Memory B cell (primary cell): ENCODE measurements at regions not wholly inside any gene's neighbourhood (a gene's known extent, or its start where the extent isn't known, plus 50 kb on each side); places are given as distances from the start of the nearest gene placed in this dataset.
"Not testable (repeated sequence)": the region's sequence is repeated elsewhere in the genome, so short reads cannot be mapped to it uniquely, and the experiment has no call there.

Source experiments
- ATAC-seq: fragments of 150-1000 bp; cut with Tn5 transposase; 2 replicates; pipeline ENCODE4 v1.10.0; 2021; ENCODE audit warnings: low read depth, mild to moderate bottlenecking, moderate library complexity
- DNase-seq, 2 donors: peaks; one replicate each; pipeline ENCODE4 v3.0.0; 2022; ENCODE audit warnings: low spot score in 2 of 2
- H3K27ac Mint-ChIP-seq: one replicate; pipeline ENCODE4 v1.8.0; 2022; ENCODE audit warnings: mild to moderate bottlenecking, moderate library complexity, mixed read lengths
- H3K27me3 Mint-ChIP-seq: one replicate; pipeline ENCODE4 v1.8.0; 2022; ENCODE audit warnings: mixed read lengths
- H3K36me3 Mint-ChIP-seq: one replicate; pipeline ENCODE4 v1.8.0; 2022; ENCODE audit warnings: mild to moderate bottlenecking, mixed read lengths
- H3K4me1 Mint-ChIP-seq: one replicate; pipeline ENCODE4 v1.8.0; 2022; ENCODE audit warnings: mixed read lengths
- H3K4me3 Mint-ChIP-seq: one replicate; pipeline ENCODE4 v1.8.0; 2022; ENCODE audit warnings: mild to moderate bottlenecking, moderate library complexity, mixed read lengths
- H3K9me3 Mint-ChIP-seq: one replicate; pipeline ENCODE4 v1.8.0; 2022; ENCODE audit warnings: mixed read lengths

DNA sequence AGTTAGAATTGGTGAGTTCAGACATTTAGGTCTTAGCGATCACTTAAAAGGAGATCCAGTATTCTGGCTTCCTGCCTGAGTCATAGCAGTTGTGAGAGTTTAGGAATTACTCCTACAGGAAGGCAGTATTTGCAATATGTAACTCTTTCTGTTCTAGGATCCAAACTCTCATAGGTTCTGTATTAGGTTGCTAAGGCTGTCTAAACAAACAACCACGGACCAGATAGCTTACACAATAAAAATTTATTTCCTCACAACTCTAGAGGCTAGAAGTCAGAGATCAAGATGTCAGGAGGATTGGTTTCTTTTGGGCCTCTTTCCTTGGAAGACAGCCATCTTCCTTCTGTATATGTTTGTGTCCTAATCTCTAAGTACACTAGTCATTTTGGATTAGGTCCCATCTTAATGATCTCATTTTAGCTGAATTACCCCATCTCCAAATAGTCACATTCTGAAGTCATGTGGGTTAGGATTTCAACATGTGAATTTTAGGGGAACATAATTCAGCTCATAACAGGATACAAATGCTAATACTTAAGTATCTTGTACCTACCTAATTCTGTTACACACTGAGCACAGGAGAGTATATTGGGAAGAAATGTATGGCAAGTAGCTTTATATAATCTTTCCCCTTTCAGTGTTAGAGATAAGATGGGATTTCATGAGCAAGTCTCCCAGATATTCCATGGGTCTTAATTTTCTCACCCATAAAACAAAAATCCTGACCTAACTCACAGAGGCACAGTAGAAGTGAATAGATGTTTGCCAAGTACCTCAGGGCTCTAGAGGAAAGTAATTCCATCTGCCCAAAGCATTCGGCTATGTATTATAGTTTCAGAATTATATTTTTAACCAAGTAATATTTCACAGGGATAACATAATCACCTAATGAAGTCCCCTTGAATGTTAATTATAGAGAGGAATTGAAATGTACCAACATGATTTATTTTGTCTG is 144.4 kb downstream of the PTBP2 start:
- Mint-ChIP-seq H3K27me3 (peaks cover 4% of the 10 kb centered on the region), H3K9me3 (peaks cover 2% of the 10 kb centered on the region), H3K36me3 (no peaks in the 10 kb centered on the region), H3K4me3 (no peak overlapping the region), H3K27ac (no peak overlapping the region), H3K4me1 (no peaks in the 10 kb centered on the region)
- no peak for ATAC-seq
- no peak for DNase-seq

DNA sequence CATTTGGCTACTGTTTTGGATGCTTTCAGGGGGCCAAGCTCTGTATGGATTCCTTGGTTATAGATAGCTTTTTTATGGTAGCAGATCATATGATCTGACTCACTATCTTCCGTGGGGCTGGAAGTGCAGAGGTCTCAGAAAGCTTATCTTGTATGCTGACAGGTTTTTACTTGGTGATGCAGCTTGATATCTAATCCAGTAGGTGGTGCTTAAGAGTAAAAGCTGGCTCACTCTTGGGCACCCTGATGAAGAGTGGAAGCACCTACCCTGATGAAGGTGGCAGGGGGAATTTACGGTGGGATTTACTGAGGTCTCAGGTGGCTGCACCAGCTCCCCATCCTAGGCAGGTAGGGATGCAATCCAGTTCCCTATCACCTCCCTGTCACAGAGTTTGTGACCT is 151.2 kb downstream of the PTBP2 start:
- H3K4me1 Mint-ChIP-seq: no peaks in the 10 kb centered on the region
- peaks cover 9% of the 10 kb centered on the region for H3K9me3 Mint-ChIP-seq
- no peak overlapping the region for H3K27ac Mint-ChIP-seq
- no peaks in the 10 kb centered on the region for H3K36me3 Mint-ChIP-seq
- ATAC-seq (no peak), DNase-seq (no peak)
- no peak overlapping the region for H3K4me3 Mint-ChIP-seq
- H3K27me3 Mint-ChIP-seq: peaks cover 5% of the 10 kb centered on the region

DNA sequence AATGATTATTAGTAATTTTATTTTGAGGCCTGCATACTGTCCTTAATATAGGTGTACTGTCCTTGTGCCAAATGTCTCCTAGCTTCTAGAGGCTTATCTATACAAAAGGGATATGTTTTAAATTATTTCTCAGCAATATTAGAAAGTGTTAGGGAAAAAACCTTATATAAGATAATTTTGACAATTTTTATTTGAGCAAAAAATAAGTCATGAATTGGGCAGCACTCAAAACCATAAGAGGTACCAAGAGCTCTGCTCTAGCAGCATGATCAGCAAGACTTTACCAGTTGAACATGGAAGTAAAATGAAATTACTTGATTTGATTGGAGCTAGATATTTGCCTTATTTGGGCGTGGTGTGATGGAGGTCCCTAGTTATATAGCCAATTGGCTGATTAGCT is 157.1 kb downstream of the PTBP2 start:
- H3K9me3 Mint-ChIP-seq: peaks cover 8% of the 10 kb centered on the region
- DNase-seq (no peak), ATAC-seq (no peak)
- no peaks in the 10 kb centered on the region for H3K36me3 Mint-ChIP-seq
- H3K4me3 Mint-ChIP-seq: no peak overlapping the region
- peaks cover 5% of the 10 kb centered on the region for H3K27me3 Mint-ChIP-seq
- no peak overlapping the region for H3K27ac Mint-ChIP-seq
- H3K4me1 Mint-ChIP-seq: no peaks in the 10 kb centered on the region

DNA sequence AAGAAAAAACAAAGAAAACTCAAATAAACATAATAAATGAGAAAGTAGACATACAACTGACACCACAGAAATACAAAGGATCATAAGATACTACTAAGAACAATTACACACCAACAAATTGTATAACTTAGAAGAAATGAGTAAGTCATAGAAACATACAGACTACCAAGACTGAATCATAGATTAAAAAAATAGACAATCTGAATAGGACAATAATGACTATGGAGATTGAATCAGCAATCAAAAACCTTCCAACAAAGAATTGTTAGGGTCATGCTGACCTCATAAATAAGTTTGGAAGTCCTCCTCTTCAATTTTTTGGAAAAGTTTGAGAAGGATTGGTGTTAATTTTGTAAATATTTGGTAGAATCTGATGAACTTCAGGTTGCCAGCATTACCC is 159.0 kb downstream of the PTBP2 start:
- H3K4me1 Mint-ChIP-seq: no peaks in the 10 kb centered on the region
- H3K36me3 Mint-ChIP-seq: no peaks in the 10 kb centered on the region
- no peak for ATAC-seq
- H3K27me3 Mint-ChIP-seq: peaks cover 5% of the 10 kb centered on the region
- no peak overlapping the region for H3K4me3 Mint-ChIP-seq
- no peak for DNase-seq
- H3K27ac Mint-ChIP-seq: no peak overlapping the region
- peaks cover 8% of the 10 kb centered on the region for H3K9me3 Mint-ChIP-seq

DNA sequence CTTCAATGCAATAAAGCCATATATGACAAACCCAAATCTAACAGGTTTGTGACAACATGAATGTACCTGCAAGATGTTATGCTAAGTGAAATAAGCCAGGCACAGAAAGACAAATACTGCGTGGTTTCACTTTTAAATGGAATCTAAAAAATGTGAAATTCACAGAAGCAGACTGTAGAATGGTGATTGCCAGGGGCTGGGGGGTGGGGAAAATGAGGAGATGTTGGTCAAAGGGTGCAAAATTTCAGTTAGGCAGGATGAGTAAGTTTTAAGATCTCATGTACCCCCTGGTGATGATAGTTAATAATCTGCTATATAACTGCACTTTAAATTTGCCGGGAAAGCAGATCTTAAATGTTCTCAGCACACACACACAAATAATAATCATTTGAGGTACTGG is 160.5 kb downstream of the PTBP2 start:
- no peak for DNase-seq
- Mint-ChIP-seq H3K27me3 (peaks cover under 1% of the 10 kb centered on the region), H3K4me3 (no peak overlapping the region), H3K27ac (no peak overlapping the region), H3K9me3 (peaks cover 5% of the 10 kb centered on the region), H3K4me1 (no peaks in the 10 kb centered on the region), H3K36me3 (no peaks in the 10 kb centered on the region)
- ATAC-seq: no peak

DNA sequence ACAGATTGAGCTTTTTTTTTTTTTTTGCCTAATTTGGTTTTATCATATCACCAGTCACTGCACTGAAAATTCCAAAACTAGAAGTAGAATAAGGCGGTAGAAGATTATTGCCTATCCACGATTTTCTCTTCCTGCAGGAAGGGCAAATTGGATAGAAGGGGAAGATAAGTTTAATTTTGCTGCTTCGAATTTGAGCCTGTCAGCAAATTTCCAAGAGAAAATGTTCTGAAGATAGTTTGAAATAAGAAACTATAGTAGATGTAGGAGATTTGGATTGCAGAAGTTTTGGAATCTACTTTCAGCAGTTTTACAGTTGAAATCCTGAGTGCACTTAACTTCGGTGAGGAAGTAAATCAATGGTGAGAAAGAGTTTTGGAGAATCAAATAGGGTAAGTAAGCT is 164.9 kb downstream of the PTBP2 start:
- no peaks in the 10 kb centered on the region for H3K27me3 Mint-ChIP-seq
- H3K4me1 Mint-ChIP-seq: no peaks in the 10 kb centered on the region
- ATAC-seq (no peak), DNase-seq (no peak)
- H3K27ac Mint-ChIP-seq: no peak overlapping the region
- H3K9me3 Mint-ChIP-seq: peaks cover 6% of the 10 kb centered on the region
- H3K4me3 Mint-ChIP-seq: no peak overlapping the region
- no peaks in the 10 kb centered on the region for H3K36me3 Mint-ChIP-seq

DNA sequence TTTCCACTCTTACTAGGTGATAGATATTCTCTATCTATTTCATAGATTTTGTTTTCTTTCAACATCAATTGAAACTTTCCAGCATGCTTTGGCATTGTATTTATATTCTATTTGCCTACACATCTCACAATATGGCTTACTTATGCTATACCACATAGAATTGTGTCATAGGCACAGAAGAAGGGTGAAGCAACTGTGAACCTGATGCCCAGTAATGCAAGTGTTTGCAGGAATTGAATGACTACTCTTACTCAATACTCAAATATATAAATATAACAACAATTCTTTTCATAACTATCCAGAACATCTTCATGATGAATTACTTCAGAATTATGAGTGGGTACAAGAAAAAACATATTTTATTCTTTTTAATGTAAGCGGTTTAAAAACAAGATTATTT is 165.9 kb downstream of the PTBP2 start:
- DNase-seq: no peak

DNA sequence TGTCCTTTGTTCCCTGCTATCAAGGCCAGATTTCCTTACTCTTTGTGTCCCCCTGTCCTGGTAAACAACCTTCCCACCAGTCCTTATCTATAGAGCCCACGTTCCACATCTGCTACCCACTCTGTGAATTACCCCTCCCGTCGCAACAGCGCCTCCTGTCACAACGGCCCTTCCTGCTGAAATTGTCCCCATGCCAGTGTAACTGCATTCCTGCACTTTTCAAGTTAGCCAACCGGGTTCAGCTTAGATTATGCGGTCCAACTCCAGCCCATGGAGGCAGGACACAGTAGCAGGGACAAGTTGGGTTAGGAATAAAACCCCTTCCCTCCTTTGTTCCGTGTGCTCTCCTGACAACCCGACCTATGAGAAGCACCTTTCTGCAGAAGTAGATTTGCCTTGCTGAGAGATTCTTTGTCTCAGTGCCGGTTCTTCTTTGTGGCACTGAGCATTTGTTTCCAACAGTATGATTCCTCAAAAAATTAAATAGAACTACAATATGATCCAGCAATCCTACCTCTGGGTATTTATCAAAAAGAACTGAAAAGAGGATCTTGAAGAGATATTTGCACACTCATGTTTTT is 180.3 kb downstream of the PTBP2 start:
- Mint-ChIP-seq H3K27me3 (no peaks in the 10 kb centered on the region), H3K4me1 (no peaks in the 10 kb centered on the region), H3K9me3 (peaks cover 6% of the 10 kb centered on the region), H3K4me3 (no peak overlapping the region), H3K36me3 (no peaks in the 10 kb centered on the region), H3K27ac (no peak overlapping the region)
- no peak for ATAC-seq
- no peak for DNase-seq

More for the DNA sequence above, 165.9 kb downstream of the PTBP2 start:
- H3K27me3 Mint-ChIP-seq: no peaks in the 10 kb centered on the region
- H3K4me1 Mint-ChIP-seq: no peaks in the 10 kb centered on the region
- H3K27ac Mint-ChIP-seq: no peak overlapping the region
- no peak overlapping the region for H3K4me3 Mint-ChIP-seq
- no peak for ATAC-seq
- H3K36me3 Mint-ChIP-seq: no peaks in the 10 kb centered on the region
- peaks cover 5% of the 10 kb centered on the region for H3K9me3 Mint-ChIP-seq

DNA sequence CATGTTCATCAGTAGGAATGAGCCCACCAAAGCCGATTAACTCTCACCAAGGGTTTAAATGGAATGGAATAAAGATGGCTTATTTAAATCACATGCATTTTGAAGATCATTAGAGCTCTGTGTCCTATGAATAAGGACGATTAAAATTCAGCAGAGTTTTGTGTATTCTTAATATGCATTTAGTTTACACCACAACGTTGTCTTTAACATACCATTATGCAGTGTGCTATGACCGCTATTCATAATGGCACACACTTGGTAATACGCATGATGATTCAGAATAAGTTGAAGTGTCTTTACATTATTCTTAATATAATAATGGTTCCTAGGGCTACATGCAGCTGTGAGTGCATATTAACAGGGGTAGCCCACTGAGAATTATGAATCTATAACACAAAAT is 190.7 kb downstream of the PTBP2 start:
- peaks cover 2% of the 10 kb centered on the region for H3K36me3 Mint-ChIP-seq
- peaks cover 4% of the 10 kb centered on the region for H3K27me3 Mint-ChIP-seq
- DNase-seq (no peak), ATAC-seq (no peak)
- no peak overlapping the region for H3K4me3 Mint-ChIP-seq
- no peaks in the 10 kb centered on the region for H3K4me1 Mint-ChIP-seq
- H3K9me3 Mint-ChIP-seq: peaks cover 3% of the 10 kb centered on the region
- no peak overlapping the region for H3K27ac Mint-ChIP-seq

DNA sequence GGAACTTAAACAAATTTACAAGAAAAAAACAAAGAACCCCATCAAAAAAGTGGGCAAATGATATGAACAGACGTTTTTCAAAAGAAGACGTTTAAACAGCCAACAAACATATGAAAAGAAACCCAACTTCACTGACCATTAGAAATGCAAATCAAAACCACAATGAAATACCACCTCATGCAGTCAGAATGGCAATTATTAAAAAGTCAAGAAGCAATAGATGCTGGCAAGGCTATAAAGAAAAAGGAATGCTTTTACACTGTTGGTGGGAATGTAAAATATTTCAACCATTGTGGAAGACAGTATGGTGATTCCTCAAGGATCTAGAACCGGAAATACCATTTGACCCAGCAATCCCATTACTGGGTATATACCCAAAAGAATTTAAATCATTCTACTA is 194.1 kb downstream of the PTBP2 start:
- DNase-seq, H3K27me3 Mint-ChIP-seq, H3K9me3 Mint-ChIP-seq, H3K4me3 Mint-ChIP-seq, ATAC-seq, H3K27ac Mint-ChIP-seq, H3K4me1 Mint-ChIP-seq, H3K36me3 Mint-ChIP-seq: not testable (repeated sequence)

DNA sequence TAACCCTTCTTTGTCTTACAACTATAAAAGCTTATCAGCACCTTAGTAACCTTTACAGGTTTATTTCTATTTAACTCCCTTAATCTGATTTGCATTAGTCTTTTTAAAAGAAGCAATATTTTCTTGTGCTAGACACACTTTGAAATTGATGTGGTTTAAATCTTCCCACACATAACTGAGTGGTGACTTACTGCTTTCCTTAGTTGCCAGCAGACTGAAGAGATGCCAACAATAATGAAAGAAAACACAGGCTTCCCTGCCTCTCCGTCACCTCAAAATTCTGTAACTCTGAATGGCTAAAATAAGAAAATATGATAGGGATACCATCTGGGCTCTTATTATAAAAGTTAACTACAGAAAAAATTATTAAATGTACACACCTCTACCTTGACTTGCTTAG is 196.8 kb downstream of the PTBP2 start:
- H3K4me1 Mint-ChIP-seq: no peaks in the 10 kb centered on the region
- no peak overlapping the region for H3K27ac Mint-ChIP-seq
- DNase-seq (no peak), ATAC-seq (no peak)
- peaks cover 14% of the 10 kb centered on the region for H3K9me3 Mint-ChIP-seq
- peaks cover 2% of the 10 kb centered on the region for H3K36me3 Mint-ChIP-seq
- H3K27me3 Mint-ChIP-seq: peaks cover 2% of the 10 kb centered on the region
- no peak overlapping the region for H3K4me3 Mint-ChIP-seq

DNA sequence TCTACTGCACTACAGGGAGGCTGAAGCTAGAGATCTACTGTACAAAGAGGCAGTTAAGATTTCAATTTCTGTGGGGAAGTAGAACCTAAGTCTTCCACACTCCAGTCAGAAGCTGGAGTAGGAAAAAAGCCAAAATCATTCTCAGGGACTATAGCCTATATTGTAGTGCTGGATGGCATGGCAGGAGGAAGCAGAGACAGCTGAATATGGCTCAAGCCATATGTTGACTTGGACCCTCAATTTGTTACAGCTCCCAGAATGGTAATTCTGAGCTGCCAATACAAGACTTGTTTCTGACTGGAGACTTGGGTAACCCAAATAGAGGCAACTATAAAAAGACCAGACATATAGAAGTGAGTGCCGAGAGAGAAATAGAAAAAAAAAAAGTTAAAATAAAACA is 200.6 kb downstream of the PTBP2 start:
- H3K27me3 Mint-ChIP-seq: no peaks in the 10 kb centered on the region
- no peaks in the 10 kb centered on the region for H3K4me1 Mint-ChIP-seq
- H3K27ac Mint-ChIP-seq: no peak overlapping the region
- no peak for DNase-seq
- no peak for ATAC-seq
- H3K36me3 Mint-ChIP-seq: no peaks in the 10 kb centered on the region
- peaks cover 15% of the 10 kb centered on the region for H3K9me3 Mint-ChIP-seq
- no peak overlapping the region for H3K4me3 Mint-ChIP-seq

DNA sequence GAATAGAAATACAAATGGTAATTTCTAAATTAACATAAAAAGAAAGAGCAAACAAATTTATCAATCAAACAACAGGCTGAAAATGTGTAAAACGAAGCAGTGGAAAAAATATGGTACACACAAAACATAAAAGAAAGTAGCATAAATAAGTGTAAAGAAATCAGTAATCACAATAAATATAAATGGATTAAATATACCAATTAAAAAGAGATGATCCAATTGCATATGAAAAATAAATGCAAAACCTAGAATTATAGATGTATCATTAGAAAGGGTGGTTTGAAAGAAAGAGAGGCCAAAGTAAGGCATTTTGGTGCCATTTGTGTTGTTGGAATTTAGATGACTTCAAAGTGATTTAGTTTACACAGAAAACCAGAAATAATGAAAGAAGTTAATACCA is 202.2 kb downstream of the PTBP2 start:
- Mint-ChIP-seq H3K27ac (no peak overlapping the region), H3K27me3 (no peaks in the 10 kb centered on the region), H3K4me3 (no peak overlapping the region), H3K4me1 (no peaks in the 10 kb centered on the region), H3K36me3 (no peaks in the 10 kb centered on the region), H3K9me3 (peaks cover 12% of the 10 kb centered on the region)
- ATAC-seq: no peak
- no peak for DNase-seq

DNA sequence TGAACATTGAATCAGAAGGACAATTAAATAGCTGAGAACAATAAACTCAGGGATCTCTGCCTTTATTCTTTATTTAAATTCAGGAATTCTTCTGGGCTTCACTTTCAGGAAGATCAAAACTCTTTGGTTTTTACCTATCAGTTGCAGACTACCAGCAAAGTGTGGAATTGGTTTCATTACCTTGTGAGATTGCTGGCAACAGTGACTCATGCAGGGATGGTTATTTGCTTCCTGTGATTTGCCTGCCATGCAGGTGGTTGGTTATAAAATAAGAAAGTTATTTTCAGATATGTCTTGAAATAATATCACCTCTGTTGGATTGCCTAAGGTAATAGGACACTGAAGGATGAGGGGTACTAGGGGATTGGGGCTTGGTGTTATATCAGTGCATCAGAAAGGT is 204.6 kb downstream of the PTBP2 start:
- peaks cover 10% of the 10 kb centered on the region for H3K9me3 Mint-ChIP-seq
- no peaks in the 10 kb centered on the region for H3K36me3 Mint-ChIP-seq
- no peak for ATAC-seq
- H3K4me1 Mint-ChIP-seq: no peaks in the 10 kb centered on the region
- no peak overlapping the region for H3K27ac Mint-ChIP-seq
- H3K4me3 Mint-ChIP-seq: no peak overlapping the region
- no peak for DNase-seq
- H3K27me3 Mint-ChIP-seq: no peaks in the 10 kb centered on the region

DNA sequence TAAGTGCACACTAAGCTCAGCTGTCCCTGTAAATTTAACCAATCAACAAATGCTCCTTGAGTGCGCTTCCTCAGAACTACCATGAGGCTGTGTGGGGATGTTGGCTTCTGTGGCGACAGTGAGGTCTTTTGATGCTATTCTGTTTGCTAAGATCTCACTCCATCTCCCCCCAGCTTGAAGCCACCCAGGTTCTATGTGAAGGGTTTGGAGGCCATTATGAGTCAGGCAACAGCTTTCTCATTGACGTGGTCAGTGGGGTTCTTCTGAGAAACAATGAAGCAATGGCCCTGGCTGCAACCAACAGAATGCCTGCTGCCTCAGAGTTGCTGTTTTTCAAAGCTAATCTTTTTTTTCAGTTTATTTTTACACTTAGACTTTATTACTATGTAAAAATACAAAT is 205.5 kb downstream of the PTBP2 start:
- no peaks in the 10 kb centered on the region for H3K4me1 Mint-ChIP-seq
- peaks cover 10% of the 10 kb centered on the region for H3K9me3 Mint-ChIP-seq
- ATAC-seq: no peak
- no peak overlapping the region for H3K27ac Mint-ChIP-seq
- DNase-seq: no peak
- no peak overlapping the region for H3K4me3 Mint-ChIP-seq
- no peaks in the 10 kb centered on the region for H3K36me3 Mint-ChIP-seq
- H3K27me3 Mint-ChIP-seq: no peaks in the 10 kb centered on the region
